WERI-Rb-1 (cell line): ENCODE measurements at regions not wholly inside any gene's neighbourhood (a gene's known extent, or its start where the extent isn't known, plus 50 kb on each side); places are given as distances from the start of the nearest gene placed in this dataset.

Experiments used
- DNase-seq: peaks from one replicate; pipeline ENCODE4 v3.0.0-alpha.2; 2020
- H3K27ac ChIP-seq: fragments of 250-450 bp; sonication (Bioruptor Pico); 2 replicates; pipeline ENCODE4 v1.5.1; 2020; ENCODE audit warnings: mild to moderate bottlenecking, moderate library complexity
- H3K27me3 ChIP-seq: fragments of 250-450 bp; sonication (Bioruptor Pico); 2 replicates; pipeline ENCODE4 v1.5.1; 2021; ENCODE audit warnings: mild to moderate bottlenecking, low read depth, moderate library complexity; ENCODE audit not compliant: insufficient read depth, severe bottlenecking
- H3K36me3 ChIP-seq: fragments of 250-450 bp; sonication (Bioruptor Pico); 2 replicates; pipeline ENCODE4 v1.5.1; 2020; ENCODE audit warnings: mild to moderate bottlenecking, moderate library complexity
- H3K4me3 ChIP-seq: 2 replicates; pipeline ENCODE4 v1.5.1; 2011; ENCODE audit warnings: low read depth, mild to moderate bottlenecking, control low read depth, low read length
- H3K9me3 ChIP-seq: fragments of 250-450 bp; sonication (Bioruptor Pico); 2 replicates; pipeline ENCODE4 v1.5.1; 2021; ENCODE audit warnings: mild to moderate bottlenecking, moderate library complexity; ENCODE audit not compliant: severe bottlenecking
- TF ChIP-seq, protein P1 (sequence below): IDR thresholded peaks from 2 replicates; pipeline ENCODE4 v1.5.1; 2011; ENCODE audit warnings: low read depth, mild to moderate bottlenecking, control low read depth, inconsistent platforms, low read length

DNA sequence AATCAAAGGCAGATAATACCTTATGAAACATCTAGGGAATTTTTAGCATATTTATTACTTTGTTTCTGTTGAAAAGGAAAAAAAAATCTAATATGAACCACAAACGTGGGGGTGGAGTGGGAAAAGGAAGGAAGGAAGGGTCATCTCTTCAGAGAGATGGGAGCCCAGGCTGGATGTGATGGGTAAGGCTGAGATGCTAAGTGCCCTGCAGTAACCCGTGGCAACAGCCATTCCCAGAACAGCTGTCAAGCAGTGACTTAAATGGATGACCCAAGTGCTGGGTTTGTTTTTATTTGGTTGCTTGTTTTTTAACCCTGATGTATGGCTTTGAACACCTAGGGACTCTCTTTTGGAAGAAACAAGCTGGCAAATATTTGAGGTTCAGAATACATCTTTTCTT, 50.7 kb upstream of the KLF7 start:
- TF ChIP-seq, protein P1, sequence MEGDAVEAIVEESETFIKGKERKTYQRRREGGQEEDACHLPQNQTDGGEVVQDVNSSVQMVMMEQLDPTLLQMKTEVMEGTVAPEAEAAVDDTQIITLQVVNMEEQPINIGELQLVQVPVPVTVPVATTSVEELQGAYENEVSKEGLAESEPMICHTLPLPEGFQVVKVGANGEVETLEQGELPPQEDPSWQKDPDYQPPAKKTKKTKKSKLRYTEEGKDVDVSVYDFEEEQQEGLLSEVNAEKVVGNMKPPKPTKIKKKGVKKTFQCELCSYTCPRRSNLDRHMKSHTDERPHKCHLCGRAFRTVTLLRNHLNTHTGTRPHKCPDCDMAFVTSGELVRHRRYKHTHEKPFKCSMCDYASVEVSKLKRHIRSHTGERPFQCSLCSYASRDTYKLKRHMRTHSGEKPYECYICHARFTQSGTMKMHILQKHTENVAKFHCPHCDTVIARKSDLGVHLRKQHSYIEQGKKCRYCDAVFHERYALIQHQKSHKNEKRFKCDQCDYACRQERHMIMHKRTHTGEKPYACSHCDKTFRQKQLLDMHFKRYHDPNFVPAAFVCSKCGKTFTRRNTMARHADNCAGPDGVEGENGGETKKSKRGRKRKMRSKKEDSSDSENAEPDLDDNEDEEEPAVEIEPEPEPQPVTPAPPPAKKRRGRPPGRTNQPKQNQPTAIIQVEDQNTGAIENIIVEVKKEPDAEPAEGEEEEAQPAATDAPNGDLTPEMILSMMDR = no peak
- Histone ChIP-seq H3K36me3 (no peaks in the 10 kb centered on the region), H3K27ac (no peak overlapping the region), H3K9me3 (no peaks in the 10 kb centered on the region), H3K27me3 (no peaks in the 10 kb centered on the region), H3K4me3 (no peak overlapping the region)
- DNase-seq = no peak

DNA sequence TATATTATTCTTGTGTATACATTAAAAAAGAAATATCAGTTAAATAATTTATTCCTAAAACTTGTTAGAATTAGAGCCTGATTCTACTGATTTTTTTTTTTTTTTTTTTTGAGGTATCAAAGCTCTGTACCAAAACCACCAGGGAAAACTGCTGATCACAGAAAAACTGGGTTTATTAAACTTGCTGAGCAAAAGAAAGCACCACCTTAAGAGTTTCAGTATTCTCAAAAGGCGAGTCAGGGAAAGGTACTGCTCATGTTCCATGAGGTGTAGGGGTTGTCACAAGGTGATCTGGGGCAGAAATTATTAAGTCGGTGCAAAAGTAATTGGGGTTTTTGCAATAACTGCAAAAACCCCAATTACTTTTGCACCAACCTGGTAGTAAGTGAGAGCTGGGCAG, 51.7 kb upstream of the KLF7 start:
- no peaks in the 10 kb centered on the region for H3K27me3 ChIP-seq

DNA sequence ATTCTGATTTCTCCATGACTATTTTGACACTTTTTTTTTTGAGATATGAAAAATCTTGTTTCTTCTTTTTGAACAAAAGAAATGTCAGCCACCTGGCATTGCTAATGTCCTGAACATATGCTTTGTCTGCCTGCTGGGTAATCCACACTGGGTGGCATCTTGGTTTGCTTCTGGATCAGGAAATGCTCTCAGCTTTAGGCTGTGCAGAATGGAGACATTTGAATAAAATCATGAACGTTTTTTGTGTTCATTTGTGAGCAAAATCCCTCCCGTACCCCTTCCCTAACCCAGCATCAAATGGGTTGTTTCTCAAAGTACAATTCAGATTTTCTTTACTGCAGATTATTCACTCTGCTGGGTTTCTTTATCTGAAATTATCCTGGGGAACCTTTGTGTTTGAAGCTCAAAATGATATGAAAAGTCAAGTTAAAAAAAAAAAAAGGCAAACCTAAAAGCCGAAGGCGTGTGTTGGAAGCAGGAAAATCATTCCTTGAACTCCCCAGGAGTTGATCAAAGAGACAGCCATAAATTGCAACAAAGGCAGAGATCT, 53.4 kb upstream of the KLF7 start:
- DNase-seq = no peak
- Histone ChIP-seq H3K4me3 (no peak overlapping the region), H3K36me3 (no peaks in the 10 kb centered on the region), H3K27me3 (no peaks in the 10 kb centered on the region), H3K27ac (no peak overlapping the region), H3K9me3 (no peaks in the 10 kb centered on the region)
- TF ChIP-seq, protein P1 = no peak

More for the DNA sequence above, 51.7 kb upstream of the KLF7 start:
- TF ChIP-seq, protein P1 = no peak
- Histone ChIP-seq H3K9me3 (no peaks in the 10 kb centered on the region), H3K4me3 (no peak overlapping the region), H3K27ac (no peak overlapping the region), H3K36me3 (no peaks in the 10 kb centered on the region)
- DNase-seq = no peak

DNA sequence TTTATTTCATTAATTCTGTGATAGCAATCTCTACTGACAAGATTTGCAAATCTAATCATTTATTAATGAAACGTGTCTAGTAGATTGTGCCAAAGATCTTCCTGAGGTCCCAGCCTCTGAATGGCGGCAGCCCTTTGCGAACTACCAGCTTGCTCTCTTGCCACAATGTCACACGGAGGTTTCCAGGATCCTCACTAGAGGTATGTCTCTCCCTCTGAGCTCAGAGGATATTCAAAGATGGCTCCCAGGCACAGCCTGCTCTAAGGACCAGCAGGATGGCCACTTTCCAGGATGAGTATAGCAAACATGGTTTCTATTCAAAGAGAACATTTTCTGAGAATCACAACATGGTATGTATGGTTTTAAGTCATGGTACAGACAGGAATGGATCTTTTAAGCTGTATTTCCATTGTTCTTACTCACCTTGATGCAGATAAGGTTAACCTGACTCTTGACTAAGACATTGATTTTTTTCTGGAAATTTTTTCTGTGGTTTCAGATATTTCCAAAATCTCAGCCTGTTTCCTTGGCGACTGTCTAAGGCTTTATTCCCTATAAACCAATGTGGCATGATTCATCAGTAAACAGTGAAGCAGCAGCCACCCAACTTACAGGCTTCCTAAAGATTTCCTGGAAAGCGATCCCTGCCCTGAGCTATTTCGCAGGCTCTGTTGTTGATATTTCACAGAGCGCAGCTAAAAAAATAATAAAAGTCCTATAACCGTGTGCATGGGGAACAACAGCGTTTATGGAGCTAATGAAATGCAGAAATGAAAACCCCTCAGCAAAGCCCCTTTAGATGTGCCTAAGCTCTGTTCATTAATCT, 54.1 kb upstream of the KLF7 start:
- H3K27ac ChIP-seq = no peak overlapping the region
- TF ChIP-seq, protein P1 = no peak
- no peak overlapping the region for H3K4me3 ChIP-seq
- H3K27me3 ChIP-seq = no peaks in the 10 kb centered on the region
- no peaks in the 10 kb centered on the region for H3K9me3 ChIP-seq
- no peak for DNase-seq
- H3K36me3 ChIP-seq = no peaks in the 10 kb centered on the region

DNA sequence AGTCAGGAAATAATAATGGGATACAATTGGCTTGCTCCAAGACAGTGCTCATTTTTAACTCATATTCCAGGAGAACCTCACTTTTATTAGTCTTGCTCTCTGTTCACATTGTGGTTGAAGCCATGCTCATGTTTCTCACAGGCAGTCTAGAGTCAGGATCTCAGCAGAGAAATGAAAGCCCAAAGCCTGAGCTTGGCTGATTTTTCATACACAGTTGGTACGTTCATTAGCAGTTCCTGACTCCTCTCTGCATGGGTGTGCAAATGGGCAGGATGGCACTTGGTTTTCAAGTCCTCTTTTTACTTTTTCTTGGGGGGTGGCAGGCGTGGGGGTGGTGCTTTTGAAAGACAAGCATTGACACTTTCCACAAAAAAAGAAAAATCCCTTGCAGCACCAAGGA, 56.0 kb upstream of the KLF7 start:
- Histone ChIP-seq H3K4me3 (no peak overlapping the region), H3K36me3 (no peaks in the 10 kb centered on the region), H3K27ac (no peak overlapping the region), H3K9me3 (no peaks in the 10 kb centered on the region), H3K27me3 (no peaks in the 10 kb centered on the region)
- TF ChIP-seq, protein P1 = no peak
- DNase-seq = no peak

DNA sequence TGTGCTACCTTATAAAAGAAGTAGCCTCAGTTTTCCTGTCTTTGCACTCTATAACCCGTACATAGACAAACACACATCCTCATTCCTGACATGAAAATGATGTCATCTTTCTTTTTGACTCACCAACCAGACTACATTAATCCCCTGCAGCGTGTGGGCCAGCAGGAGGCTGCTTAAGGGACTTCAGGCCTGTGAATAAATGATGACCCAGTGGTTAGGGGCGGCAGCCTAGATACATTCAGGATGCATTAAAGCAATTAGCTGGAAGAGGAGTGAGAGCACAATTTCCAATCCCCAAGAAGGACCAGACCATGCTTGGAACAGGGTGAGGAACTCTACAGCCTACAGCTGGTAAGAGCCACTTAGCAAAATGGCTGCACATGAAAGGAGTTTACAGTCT, 57.3 kb upstream of the KLF7 start:
- H3K27me3 ChIP-seq = no peaks in the 10 kb centered on the region
- no peaks in the 10 kb centered on the region for H3K36me3 ChIP-seq
- H3K9me3 ChIP-seq = no peaks in the 10 kb centered on the region
- TF ChIP-seq, protein P1 = no peak
- no peak overlapping the region for H3K4me3 ChIP-seq
- DNase-seq = peak; percentile 61
- H3K27ac ChIP-seq = no peak overlapping the region
